ENCODE measurements at regions not wholly inside any gene's neighbourhood (a gene's known extent, or its start where the extent isn't known, plus 50 kb on each side); places are given as distances from the start of the nearest gene placed in this dataset.
A peak's percentile ranks its signal among the peaks of the same experiment; 100 is the strongest.

DNA sequence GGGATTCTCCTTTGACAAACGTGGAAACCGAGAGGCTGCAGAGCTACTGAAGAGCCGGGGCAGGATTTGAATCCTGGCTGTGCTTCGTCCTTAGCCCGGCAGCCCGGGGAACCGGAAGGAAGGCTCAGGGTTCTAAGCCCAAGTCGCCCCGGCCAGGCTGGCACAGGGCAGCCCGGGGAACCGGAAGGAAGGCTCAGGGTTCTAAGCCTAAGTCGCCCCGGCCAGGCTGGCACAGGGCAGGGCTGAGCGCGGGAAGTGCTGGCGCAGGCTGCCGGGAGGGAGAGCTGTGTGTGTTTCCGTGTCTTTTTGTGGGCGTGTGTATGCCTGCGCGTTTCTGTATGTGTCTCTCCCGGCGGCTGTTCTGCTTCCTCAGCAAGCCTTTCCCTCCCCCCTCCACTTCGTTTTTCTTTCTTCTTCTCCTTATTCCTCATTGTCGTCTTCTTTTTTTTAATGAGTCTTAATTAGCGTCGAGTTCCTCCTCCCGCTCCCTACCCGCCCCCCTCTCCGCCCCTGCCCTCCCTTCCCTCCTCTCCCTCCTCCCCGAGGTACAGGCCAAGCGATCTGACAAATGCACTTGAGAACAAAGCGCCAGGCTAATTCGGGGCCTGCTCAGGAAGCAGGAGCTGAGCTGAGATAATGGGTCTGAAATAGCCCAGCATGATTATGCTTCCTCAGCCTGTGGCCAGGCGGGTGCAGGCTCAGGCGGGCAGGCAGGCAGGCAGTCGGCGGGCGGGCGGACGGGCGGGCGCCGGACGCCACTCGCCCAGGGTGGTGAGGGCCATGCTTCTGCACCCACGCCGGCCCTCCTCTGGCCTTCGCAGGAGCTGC lies 65.9 kb downstream of the EFNB1 start:
- in situ Hi-C loops (cut with HindIII; ENCODE audit: low sequenced_read_pairs): no loop called here
- TF ChIP-seq, protein P1, sequence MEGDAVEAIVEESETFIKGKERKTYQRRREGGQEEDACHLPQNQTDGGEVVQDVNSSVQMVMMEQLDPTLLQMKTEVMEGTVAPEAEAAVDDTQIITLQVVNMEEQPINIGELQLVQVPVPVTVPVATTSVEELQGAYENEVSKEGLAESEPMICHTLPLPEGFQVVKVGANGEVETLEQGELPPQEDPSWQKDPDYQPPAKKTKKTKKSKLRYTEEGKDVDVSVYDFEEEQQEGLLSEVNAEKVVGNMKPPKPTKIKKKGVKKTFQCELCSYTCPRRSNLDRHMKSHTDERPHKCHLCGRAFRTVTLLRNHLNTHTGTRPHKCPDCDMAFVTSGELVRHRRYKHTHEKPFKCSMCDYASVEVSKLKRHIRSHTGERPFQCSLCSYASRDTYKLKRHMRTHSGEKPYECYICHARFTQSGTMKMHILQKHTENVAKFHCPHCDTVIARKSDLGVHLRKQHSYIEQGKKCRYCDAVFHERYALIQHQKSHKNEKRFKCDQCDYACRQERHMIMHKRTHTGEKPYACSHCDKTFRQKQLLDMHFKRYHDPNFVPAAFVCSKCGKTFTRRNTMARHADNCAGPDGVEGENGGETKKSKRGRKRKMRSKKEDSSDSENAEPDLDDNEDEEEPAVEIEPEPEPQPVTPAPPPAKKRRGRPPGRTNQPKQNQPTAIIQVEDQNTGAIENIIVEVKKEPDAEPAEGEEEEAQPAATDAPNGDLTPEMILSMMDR (IDR thresholded peaks at IDR 0.05; ENCODE audit: low read depth, low read length): no peak
- no peak overlapping the region for H3K4me3 ChIP-seq (ENCODE audit: low read depth, low read length)
- DNase-seq (ENCODE audit: low read depth, low spot score): peak; percentile 32

DNA sequence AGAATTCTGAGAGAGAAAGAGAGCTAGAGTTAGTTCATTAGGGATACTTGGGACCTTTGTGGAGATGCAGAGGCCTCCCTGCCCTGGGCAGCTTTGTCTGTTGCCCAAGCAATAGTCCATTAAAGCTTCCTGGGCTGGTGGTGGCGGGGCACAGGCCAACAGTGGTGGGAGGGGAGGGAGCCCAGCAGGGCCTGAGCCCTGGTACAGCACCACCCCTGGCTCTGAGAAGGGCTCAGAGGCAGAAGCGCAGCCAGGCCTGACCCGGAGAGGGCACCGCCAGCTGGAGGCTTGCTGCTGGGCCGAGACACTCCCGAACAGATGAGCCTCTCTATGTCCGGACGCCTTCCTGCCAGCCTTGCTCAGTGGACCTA lies 65.3 kb downstream of the EFNB1 start:
- TF ChIP-seq, protein P1 (IDR thresholded peaks at IDR 0.05; ENCODE audit: low read depth, low read length): no peak
- no peak for DNase-seq (ENCODE audit: low read depth, low spot score)
- no peak overlapping the region for H3K4me3 ChIP-seq (ENCODE audit: low read depth, low read length)
- in situ Hi-C loops (cut with HindIII; ENCODE audit: low sequenced_read_pairs): no loop called here

DNA sequence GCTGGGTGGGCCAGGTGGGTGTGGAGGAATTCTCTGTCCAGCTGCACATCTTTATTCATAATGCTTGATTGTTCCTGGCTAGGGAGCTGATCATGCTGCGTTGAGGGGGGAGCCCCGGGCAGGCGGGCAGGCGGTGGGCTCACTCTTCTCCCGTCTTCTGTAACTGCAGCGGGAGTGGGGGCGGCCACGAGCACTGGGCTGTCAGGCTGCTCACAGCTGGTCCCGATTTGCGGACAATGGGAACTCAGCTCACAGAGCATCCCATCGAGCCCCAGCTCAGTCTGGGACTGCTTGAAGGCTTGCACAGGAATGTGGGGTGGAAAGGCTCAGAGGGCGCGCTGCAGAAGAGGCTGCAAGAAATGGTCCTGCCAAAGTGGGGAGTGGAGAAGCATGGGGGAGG lies 63.8 kb downstream of the EFNB1 start:
- H3K4me3 ChIP-seq (ENCODE audit: low read depth, low read length): no peak overlapping the region
- DNase-seq (ENCODE audit: low read depth, low spot score): no peak
- TF ChIP-seq, protein P1 (IDR thresholded peaks at IDR 0.05; ENCODE audit: low read depth, low read length): no peak
- in situ Hi-C loops (cut with HindIII; ENCODE audit: low sequenced_read_pairs): no loop called here

DNA sequence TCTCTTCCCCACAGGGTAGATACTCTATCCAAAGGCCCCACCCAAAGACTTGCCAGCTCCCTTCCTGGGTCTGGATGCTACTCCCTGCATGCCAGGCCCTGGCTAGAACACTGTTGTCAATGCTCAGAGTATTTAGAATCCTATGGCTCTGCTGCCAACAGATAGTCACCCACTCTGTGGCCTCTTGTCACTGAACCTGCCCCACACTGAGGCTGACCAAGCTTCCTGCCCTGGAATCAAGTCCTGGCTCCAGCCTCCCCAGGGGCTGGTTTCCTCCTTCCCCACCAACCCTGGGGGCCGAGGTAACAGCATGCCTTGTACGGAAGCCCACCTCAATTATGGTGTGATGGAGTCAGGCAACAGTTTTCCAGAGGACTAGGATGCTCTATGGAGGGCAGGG lies 63.3 kb downstream of the EFNB1 start:
- no peak for DNase-seq (ENCODE audit: low read depth, low spot score)
- H3K4me3 ChIP-seq (ENCODE audit: low read depth, low read length): no peak overlapping the region
- in situ Hi-C loops (cut with HindIII; ENCODE audit: low sequenced_read_pairs): no loop called here
- TF ChIP-seq, protein P1 (IDR thresholded peaks at IDR 0.05; ENCODE audit: low read depth, low read length): no peak

Data from astrocyte of the spinal cord (primary cell).